CD14-positive monocyte (primary cell): ENCODE measurements at regions not wholly inside any gene's neighbourhood (a gene's known extent, or its start where the extent isn't known, plus 50 kb on each side); places are given as distances from the start of the nearest gene placed in this dataset.

Experiments
- DNase-seq, 3 donors: peaks; one replicate each; pipeline ENCODE4 v3.0.0-alpha.2; 2011 to 2022
- H2AFZ ChIP-seq: 2 replicates; pipeline ENCODE4 v1.6.0; 2012; ENCODE audit warnings: mild to moderate bottlenecking, low read depth, low read length, inconsistent platforms; ENCODE audit not compliant: insufficient read depth, poor library complexity, severe bottlenecking
- H3K27ac ChIP-seq, 2 donors: 1 replicate in 1 of 2; 2 replicates in 1 of 2; pipeline ENCODE4 v1.5.1; 2012 to 2013; ENCODE audit warnings: low read length in 2 of 2, control low read depth in 1 of 2, inconsistent platforms in 1 of 2, low read depth in 1 of 2, mild to moderate bottlenecking in 1 of 2
- H3K27me3 ChIP-seq, 2 donors: one replicate each; pipeline versions ENCODE4 v1.6.0 to v1.6.1; 2011 to 2013; ENCODE audit warnings: low read length in 2 of 2; ENCODE audit not compliant: control insufficient read depth in 2 of 2, insufficient read depth in 2 of 2
- H3K36me3 ChIP-seq, 2 donors: replicated peaks in 1 of 2; 1 replicate in 1 of 2; 2 replicates in 1 of 2; pipeline versions ENCODE4 v1.5.1 to v1.6.1; 2012 to 2013; ENCODE audit warnings: low read length in 2 of 2, control low read depth in 1 of 2, inconsistent platforms in 1 of 2, mild to moderate bottlenecking in 1 of 2; ENCODE audit not compliant: insufficient read depth in 2 of 2, control insufficient read depth in 1 of 2
- H3K4me1 ChIP-seq, 2 donors: 1 replicate in 1 of 2; 2 replicates in 1 of 2; pipeline versions ENCODE4 v1.5.1 to v1.6.1; 2012 to 2013; ENCODE audit warnings: low read length in 2 of 2, control low read depth in 1 of 2, inconsistent platforms in 1 of 2, mild to moderate bottlenecking in 1 of 2, moderate library complexity in 1 of 2; ENCODE audit not compliant: insufficient read depth in 2 of 2, control insufficient read depth in 1 of 2
- H3K4me2 ChIP-seq: replicated peaks from 2 replicates; pipeline ENCODE3; 2012; ENCODE audit warnings: low read length, moderate library complexity, mild to moderate bottlenecking; ENCODE audit not compliant: poor library complexity, severe bottlenecking; ENCODE audit errors: extremely low read depth
- H3K4me3 ChIP-seq, 3 experiments: fragments of 200-600 bp in 1 of 3; sonication (generic) in 1 of 3; replicated peaks in 1 of 3; 1 replicate in 2 of 3; 2 replicates in 1 of 3; pipeline ENCODE4 v1.5.1; 2011 to 2013; ENCODE audit warnings: low read length in 3 of 3, mild to moderate bottlenecking in 3 of 3, control low read depth in 2 of 3, low read depth in 2 of 3, inconsistent platforms in 1 of 3, moderate library complexity in 1 of 3
- H3K79me2 ChIP-seq: 2 replicates; pipeline ENCODE4 v1.6.0; 2012; ENCODE audit warnings: mild to moderate bottlenecking, control low read depth, inconsistent platforms, low read length, moderate library complexity; ENCODE audit not compliant: insufficient read depth
- H3K9ac ChIP-seq: 2 replicates; pipeline ENCODE4 v1.6.0; 2017; ENCODE audit warnings: low read length, mild to moderate bottlenecking; ENCODE audit not compliant: insufficient read depth, poor library complexity, severe bottlenecking
- H3K9me3 ChIP-seq, 2 donors: replicated peaks in 1 of 2; 1 replicate in 1 of 2; 2 replicates in 1 of 2; pipeline versions ENCODE4 v1.5.1 to v1.6.1; 2012 to 2013; ENCODE audit warnings: low read length in 2 of 2, control low read depth in 1 of 2; ENCODE audit not compliant: control insufficient read depth in 1 of 2, insufficient read depth in 1 of 2
- H4K20me1 ChIP-seq: 2 replicates; pipeline ENCODE4 v1.6.0; 2012; ENCODE audit warnings: mild to moderate bottlenecking, low read length, control low read depth, moderate library complexity; ENCODE audit not compliant: insufficient read depth
- H3K27ac Mint-ChIP-seq, 7 donors: one replicate each; pipeline ENCODE4 v1.8.0; 2020; ENCODE audit warnings: mild to moderate bottlenecking in 7 of 7, mixed read lengths in 7 of 7, moderate library complexity in 6 of 7, inconsistent platforms in 2 of 7
- H3K27me3 Mint-ChIP-seq, 3 donors: one replicate each; pipeline ENCODE4 v1.8.0; 2021 to 2022; ENCODE audit warnings: low read depth in 3 of 3, mild to moderate bottlenecking in 3 of 3, mixed read lengths in 3 of 3, moderate library complexity in 3 of 3, inconsistent platforms in 1 of 3
- H3K36me3 Mint-ChIP-seq, 2 donors: one replicate each; pipeline ENCODE4 v1.8.0; 2020; ENCODE audit warnings: mixed read lengths in 2 of 2, inconsistent platforms in 1 of 2, mild to moderate bottlenecking in 1 of 2
- H3K4me1 Mint-ChIP-seq: one replicate; pipeline ENCODE4 v1.8.0; 2020; ENCODE audit warnings: mild to moderate bottlenecking, mixed read lengths
- H3K4me3 Mint-ChIP-seq, 2 donors: one replicate each; pipeline ENCODE4 v1.8.0; 2020; ENCODE audit warnings: mild to moderate bottlenecking in 2 of 2, mixed read lengths in 2 of 2, moderate library complexity in 1 of 2
- H3K9me3 Mint-ChIP-seq, 7 donors: one replicate each; pipeline ENCODE4 v1.8.0; 2020 to 2022; ENCODE audit warnings: mixed read lengths in 7 of 7, mild to moderate bottlenecking in 6 of 7, moderate library complexity in 6 of 7, inconsistent platforms in 2 of 7
- CTCF ChIP-seq: fragments of 200-600 bp; IDR thresholded peaks from one replicate; pipeline ENCODE4 v1.8.0; 2022; ENCODE audit warnings: antibody characterized with exemption, mild to moderate bottlenecking
- WGBS: methylation state at CpG from one replicate; pipeline ENCODE4 v1.1.5; 2013; ENCODE audit warnings: missing lambda C conversion rate; ENCODE audit not compliant: insufficient coverage; 5-methylcytosine and 5-hydroxymethylcytosine counted together
- intact Hi-C, 2 donors: fragments of 100-400 bp; cut with micrococcal nuclease; formaldehyde crosslinking; loops; one replicate each; pipeline versions ENCODE4 v1.15.0 to v1.15.1; 2023

DNA sequence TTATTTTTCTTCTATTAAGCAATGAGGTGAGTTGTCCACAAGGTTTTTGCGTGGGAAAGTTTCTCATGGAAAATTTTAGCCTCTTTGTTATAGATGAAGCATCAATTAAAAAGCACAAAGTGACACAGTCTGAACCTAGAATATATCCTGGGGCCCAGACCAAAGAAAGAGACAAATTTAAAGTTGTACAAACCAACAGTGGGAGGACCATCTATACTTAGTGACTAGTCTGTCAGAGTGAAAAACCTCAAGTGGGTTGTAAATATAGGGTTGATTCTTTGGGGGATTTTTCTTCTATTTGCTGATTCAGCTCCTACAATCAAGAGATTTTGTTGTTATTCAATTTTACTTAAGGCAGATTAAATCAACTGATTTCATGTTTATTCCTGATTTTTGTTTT is 256.2 kb downstream of the SATB2 start:
- Mint-ChIP-seq H3K27me3 (no peaks in the 10 kb centered on the region), H3K4me1 (no peaks in the 10 kb centered on the region), H3K36me3 (no peaks in the 10 kb centered on the region), H3K9me3 (peaks cover 0 to 10% (median 5%) of the 10 kb centered on the region in 7 donors), H3K27ac (no peak overlapping the region), H3K4me3 (no peak overlapping the region)
- peaks cover 0 to 10% of the 10 kb centered on the region in 2 donors for H3K9me3 ChIP-seq
- no peak overlapping the region for H3K9ac ChIP-seq
- no CpG with 5 or more reads among the region's 1 CpG for WGBS
- no peak overlapping the region for H3K27ac ChIP-seq
- H3K4me3 ChIP-seq, result no peak overlapping the region
- H2AFZ ChIP-seq, result no peak overlapping the region
- H3K79me2 ChIP-seq, result no peaks in the 10 kb centered on the region
- H3K4me1 ChIP-seq, result no peaks in the 10 kb centered on the region
- no peaks in the 10 kb centered on the region for H3K36me3 ChIP-seq
- no peak overlapping the region for H3K4me2 ChIP-seq
- no peak for TF ChIP-seq CTCF
- intact Hi-C loops, result no loop called here
- no peaks in the 10 kb centered on the region for H4K20me1 ChIP-seq
- no peak for DNase-seq
- H3K27me3 ChIP-seq, result no peaks in the 10 kb centered on the region

DNA sequence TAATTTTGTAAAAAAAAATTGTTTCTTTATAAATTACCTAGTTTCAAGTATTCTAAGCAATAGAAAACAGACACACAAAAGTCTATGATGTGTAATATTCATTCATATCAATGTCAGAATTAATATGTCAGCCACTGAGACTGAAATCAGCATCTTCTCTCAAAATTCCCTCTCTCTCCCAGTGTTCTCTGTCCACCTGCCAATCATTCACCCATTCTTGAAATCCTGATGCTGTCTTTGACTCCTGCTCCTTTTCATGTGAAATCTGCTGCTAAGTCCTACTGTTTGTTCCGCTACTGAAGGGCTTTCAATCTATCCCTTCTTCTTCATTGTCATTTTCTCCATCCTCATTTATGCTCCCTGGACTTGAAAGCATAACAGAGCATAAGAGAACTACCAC is 257.9 kb downstream of the SATB2 start:
- intact Hi-C loops, result no loop called here

More for the DNA sequence above, 257.9 kb downstream of the SATB2 start:
- H3K27ac Mint-ChIP-seq, result no peak overlapping the region
- TF ChIP-seq CTCF, result no peak
- H3K4me3 ChIP-seq, result no peak overlapping the region
- H2AFZ ChIP-seq, result no peak overlapping the region
- no peaks in the 10 kb centered on the region for H3K27me3 Mint-ChIP-seq
- H3K4me1 ChIP-seq, result no peaks in the 10 kb centered on the region
- DNase-seq, result no peak
- peaks cover 0 to 10% (median 4%) of the 10 kb centered on the region in 7 donors for H3K9me3 Mint-ChIP-seq
- no peaks in the 10 kb centered on the region for H3K27me3 ChIP-seq
- H3K36me3 Mint-ChIP-seq, result no peaks in the 10 kb centered on the region
- 100% methylated on average over 1 of the region's 1 CpG for WGBS
- H3K79me2 ChIP-seq, result no peaks in the 10 kb centered on the region
- no peak overlapping the region for H3K4me3 Mint-ChIP-seq
- peaks cover 0 to 7% of the 10 kb centered on the region in 2 donors for H3K9me3 ChIP-seq
- H3K9ac ChIP-seq, result no peak overlapping the region
- H4K20me1 ChIP-seq, result no peaks in the 10 kb centered on the region
- no peaks in the 10 kb centered on the region for H3K36me3 ChIP-seq
- H3K4me2 ChIP-seq, result no peak overlapping the region
- no peaks in the 10 kb centered on the region for H3K4me1 Mint-ChIP-seq
- H3K27ac ChIP-seq, result no peak overlapping the region
